ENCODE measurements at regions not wholly inside any gene's neighbourhood (a gene's known extent, or its start where the extent isn't known, plus 50 kb on each side); places are given as distances from the start of the nearest gene placed in this dataset.
"Not testable (repeated sequence)": the region's sequence is repeated elsewhere in the genome, so short reads cannot be mapped to it uniquely, and the experiment has no call there.

DNA sequence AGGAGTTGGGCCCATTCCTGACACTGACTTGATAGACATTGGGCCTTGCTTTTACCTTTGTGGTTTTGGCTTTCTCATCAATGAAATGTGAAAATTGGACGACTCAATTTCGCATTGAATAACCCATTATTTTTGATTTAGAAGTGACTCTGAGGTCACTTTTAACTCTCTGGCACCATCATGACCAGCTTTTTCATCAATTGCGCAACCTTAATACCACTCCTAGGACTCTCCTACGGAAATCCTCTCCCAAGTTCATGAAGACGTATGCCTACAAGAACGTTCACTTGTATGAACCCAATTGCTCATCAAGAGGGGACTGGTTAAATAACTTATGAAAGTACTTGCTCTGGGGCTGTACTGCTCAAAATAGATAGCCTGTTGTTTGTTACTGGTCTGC is 86.7 kb upstream of the CHD6 start:
- intact Hi-C loops (cut with micrococcal nuclease) = no loop called here
- no peak for DNase-seq
- Histone ChIP-seq H3K4me1 (no peaks in the 10 kb centered on the region), H3K27me3 (ENCODE audit: low read depth) (no peaks in the 10 kb centered on the region), H3K27ac (replicated peaks) (no peak overlapping the region), H3K36me3 (no peaks in the 10 kb centered on the region), H3K4me3 (no peak overlapping the region), H3K9me3 (replicated peaks) (no peaks in the 10 kb centered on the region)
- TF ChIP-seq, protein P1, sequence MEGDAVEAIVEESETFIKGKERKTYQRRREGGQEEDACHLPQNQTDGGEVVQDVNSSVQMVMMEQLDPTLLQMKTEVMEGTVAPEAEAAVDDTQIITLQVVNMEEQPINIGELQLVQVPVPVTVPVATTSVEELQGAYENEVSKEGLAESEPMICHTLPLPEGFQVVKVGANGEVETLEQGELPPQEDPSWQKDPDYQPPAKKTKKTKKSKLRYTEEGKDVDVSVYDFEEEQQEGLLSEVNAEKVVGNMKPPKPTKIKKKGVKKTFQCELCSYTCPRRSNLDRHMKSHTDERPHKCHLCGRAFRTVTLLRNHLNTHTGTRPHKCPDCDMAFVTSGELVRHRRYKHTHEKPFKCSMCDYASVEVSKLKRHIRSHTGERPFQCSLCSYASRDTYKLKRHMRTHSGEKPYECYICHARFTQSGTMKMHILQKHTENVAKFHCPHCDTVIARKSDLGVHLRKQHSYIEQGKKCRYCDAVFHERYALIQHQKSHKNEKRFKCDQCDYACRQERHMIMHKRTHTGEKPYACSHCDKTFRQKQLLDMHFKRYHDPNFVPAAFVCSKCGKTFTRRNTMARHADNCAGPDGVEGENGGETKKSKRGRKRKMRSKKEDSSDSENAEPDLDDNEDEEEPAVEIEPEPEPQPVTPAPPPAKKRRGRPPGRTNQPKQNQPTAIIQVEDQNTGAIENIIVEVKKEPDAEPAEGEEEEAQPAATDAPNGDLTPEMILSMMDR (IDR thresholded peaks at IDR 0.05; ENCODE audit: borderline replicate concordance) = no peak

DNA sequence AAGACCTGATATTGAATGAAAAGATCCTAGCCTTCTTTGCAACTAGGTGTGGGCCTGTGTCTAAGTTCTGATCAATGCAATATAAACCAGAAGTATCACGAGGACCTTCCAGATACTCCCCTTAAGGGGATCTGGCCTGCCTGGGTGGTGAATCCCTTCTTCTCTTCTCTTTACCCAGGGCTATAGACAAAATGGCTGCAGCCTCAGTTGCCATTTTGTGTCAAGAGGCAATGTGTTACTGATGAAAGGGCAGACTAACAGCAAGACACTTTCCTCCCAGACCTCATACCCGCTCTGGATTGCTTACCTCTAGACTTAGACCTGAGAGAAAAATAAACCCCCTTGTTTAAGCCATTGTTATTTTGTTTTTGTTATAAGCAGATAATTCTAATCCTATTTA is 84.5 kb upstream of the CHD6 start:
- no peak for DNase-seq
- Histone ChIP-seq H3K27ac (replicated peaks) (no peak overlapping the region), H3K36me3 (no peaks in the 10 kb centered on the region), H3K9me3 (replicated peaks) (no peaks in the 10 kb centered on the region), H3K27me3 (ENCODE audit: low read depth) (no peaks in the 10 kb centered on the region), H3K4me3 (no peak overlapping the region), H3K4me1 (no peaks in the 10 kb centered on the region)
- intact Hi-C loops (cut with micrococcal nuclease) = no loop called here
- TF ChIP-seq, protein P1 (IDR thresholded peaks at IDR 0.05; ENCODE audit: borderline replicate concordance) = no peak

DNA sequence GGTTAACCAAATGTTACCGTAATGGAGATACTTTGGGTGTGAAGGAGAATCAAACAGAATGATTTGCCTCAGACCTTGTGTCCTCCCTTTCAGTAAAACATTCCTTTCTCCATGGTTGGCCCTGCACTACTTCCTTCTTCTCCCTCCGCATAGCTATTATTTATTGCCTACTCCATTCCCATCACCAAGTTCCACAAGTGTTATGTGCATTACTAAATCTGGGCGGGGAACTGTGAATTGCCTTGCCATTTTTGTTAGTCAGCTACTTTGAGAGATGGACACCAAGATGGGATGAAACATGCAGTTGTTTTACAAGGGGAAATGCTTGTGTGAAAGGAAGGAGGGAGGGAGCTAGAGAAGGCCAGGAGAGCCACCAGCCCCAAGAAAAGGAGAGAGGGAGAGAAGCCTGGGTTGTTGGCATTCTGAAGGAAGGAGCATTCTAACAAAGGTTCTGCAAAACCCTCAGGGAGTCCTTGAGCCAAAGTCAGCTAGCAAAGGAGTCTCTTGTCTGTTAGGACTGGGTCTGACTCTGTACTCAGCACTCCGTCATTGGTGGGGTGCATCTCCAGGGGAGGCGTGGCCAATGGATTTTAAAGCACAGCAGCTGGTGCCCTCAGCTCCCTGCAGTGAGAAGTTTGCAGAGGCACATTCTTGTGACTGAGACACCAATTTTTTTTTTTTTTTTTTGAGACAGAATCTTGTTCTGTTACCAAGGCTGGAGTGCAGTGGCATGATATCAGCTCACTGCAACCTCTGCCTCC is 83.6 kb upstream of the CHD6 start:
- Histone ChIP-seq H3K9me3 (replicated peaks) (no peaks in the 10 kb centered on the region), H3K4me1 (no peaks in the 10 kb centered on the region), H3K27ac (replicated peaks) (no peak overlapping the region), H3K27me3 (ENCODE audit: low read depth) (no peaks in the 10 kb centered on the region), H3K36me3 (no peaks in the 10 kb centered on the region), H3K4me3 (no peak overlapping the region)
- TF ChIP-seq, protein P1 (IDR thresholded peaks at IDR 0.05; ENCODE audit: borderline replicate concordance) = no peak
- intact Hi-C loops (cut with micrococcal nuclease) = no loop called here
- DNase-seq = no peak

DNA sequence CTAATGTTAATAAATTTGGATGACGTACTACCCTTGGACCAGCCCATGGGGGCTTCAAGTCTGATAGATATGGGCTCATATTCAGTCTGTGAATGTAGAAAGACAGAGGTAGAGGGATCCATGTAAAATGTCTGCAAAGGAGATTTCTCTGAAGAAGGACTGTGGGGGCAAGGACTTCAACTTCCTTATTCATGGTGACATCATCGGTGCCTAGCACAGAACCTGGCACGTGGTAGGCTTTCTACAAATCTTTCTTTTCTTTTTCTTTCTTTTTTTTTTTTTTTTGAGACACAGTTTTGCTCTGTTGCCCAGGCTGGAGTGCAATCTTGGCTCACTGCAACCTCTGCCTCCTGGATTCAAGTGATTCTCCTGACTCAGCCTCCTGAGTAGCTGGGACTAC is 81.5 kb upstream of the CHD6 start:
- not testable (repeated sequence) for DNase-seq; H3K4me1 ChIP-seq; H3K4me3 ChIP-seq; H3K36me3 ChIP-seq; H3K27ac ChIP-seq (replicated peaks); H3K9me3 ChIP-seq (replicated peaks); H3K27me3 ChIP-seq (ENCODE audit: low read depth)
- intact Hi-C loops (cut with micrococcal nuclease) = loop anchor here (10.0 kb wide), 1 partner anchor 185 kb away; no protein-coding TSS in a partner anchor

DNA sequence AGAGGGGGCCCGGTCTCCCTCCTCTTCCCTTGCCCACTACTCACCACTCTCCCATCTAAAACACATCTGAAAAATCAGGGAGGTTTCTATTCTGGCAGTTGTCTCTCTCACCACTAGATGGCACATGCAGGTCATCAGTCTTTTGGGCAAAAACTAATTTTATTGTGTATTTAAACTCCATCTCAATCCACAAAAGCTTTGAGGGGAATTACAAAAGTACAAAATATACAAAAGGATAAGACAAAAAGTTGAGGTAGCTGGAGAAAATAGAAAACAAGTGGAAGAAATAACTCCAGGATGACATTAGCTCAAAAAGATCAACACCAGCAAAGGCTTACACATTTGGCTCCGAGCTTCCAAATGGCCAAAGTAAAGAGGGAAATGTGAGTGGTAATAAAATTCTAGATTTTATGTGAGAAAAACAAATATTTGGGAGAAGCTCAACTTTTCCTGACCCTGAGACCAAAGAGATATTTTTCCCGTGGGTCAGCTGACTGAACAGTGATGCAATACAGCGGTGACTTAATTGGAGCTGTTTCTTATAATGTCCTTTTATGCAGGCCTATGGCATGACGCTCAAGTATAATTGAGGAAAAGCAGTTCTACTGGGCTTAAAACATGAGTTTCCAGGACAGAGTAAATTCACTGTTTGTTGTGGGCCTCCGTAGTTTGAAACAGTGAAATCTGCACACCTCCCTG is 79.8 kb upstream of the CHD6 start:
- no peaks in the 10 kb centered on the region for H3K36me3 ChIP-seq
- no peak overlapping the region for H3K27ac ChIP-seq (replicated peaks)
- intact Hi-C loops (cut with micrococcal nuclease) = loop anchor here (10.0 kb wide), 1 partner anchor 183 kb away; no protein-coding TSS in a partner anchor
- H3K4me3 ChIP-seq = no peak overlapping the region
- TF ChIP-seq, protein P1 (IDR thresholded peaks at IDR 0.05; ENCODE audit: borderline replicate concordance) = peak; percentile 79
- peaks cover 11% of the 10 kb centered on the region for H3K4me1 ChIP-seq
- no peaks in the 10 kb centered on the region for H3K9me3 ChIP-seq (replicated peaks)
- DNase-seq = no peak
- no peaks in the 10 kb centered on the region for H3K27me3 ChIP-seq (ENCODE audit: low read depth)

DNA sequence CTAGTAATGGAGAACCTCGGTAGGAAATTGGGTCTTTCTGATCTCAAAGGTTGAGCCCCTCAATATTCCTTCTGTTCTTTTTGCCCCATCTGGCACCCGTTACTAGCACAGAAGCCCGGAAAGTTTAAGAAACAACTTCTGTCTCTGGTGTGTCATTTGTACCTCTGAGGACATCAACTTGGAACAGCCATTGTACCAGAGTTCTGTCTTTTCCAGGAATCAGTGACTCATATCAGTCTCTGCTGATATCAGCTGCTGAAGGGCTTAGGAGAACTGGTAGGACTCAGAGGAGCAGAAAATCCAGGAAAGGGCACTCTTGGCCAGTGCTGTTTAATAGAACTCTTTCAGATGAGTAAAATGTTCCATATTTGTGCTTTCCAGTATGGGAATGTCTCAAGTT is 78.3 kb upstream of the CHD6 start:
- Histone ChIP-seq H3K4me1 (peaks cover 18% of the 10 kb centered on the region), H3K36me3 (no peaks in the 10 kb centered on the region), H3K27me3 (ENCODE audit: low read depth) (no peaks in the 10 kb centered on the region), H3K9me3 (replicated peaks) (no peaks in the 10 kb centered on the region), H3K27ac (replicated peaks) (no peak overlapping the region), H3K4me3 (no peak overlapping the region)
- TF ChIP-seq, protein P1 (IDR thresholded peaks at IDR 0.05; ENCODE audit: borderline replicate concordance) = no peak
- intact Hi-C loops (cut with micrococcal nuclease) = loop anchor here (10.0 kb wide), 1 partner anchor 182 kb away; no protein-coding TSS in a partner anchor
- DNase-seq = no peak
